HG02642 (cell line): ENCODE measurements at regions not wholly inside any gene's neighbourhood (a gene's known extent, or its start where the extent isn't known, plus 50 kb on each side); places are given as distances from the start of the nearest gene placed in this dataset.
A peak's percentile ranks its signal among the peaks of the same experiment; 100 is the strongest.
"Not testable (repeated sequence)": the region's sequence is repeated elsewhere in the genome, so short reads cannot be mapped to it uniquely, and the experiment has no call there.

ENCODE experiments used
- ATAC-seq: cut with Tn5 transposase; IDR thresholded peaks from one replicate; pipeline ENCODE4 v1.9.1; 2021; ENCODE audit warnings: mild to moderate bottlenecking; ENCODE audit not compliant: unreplicated experiment, poor library complexity

DNA sequence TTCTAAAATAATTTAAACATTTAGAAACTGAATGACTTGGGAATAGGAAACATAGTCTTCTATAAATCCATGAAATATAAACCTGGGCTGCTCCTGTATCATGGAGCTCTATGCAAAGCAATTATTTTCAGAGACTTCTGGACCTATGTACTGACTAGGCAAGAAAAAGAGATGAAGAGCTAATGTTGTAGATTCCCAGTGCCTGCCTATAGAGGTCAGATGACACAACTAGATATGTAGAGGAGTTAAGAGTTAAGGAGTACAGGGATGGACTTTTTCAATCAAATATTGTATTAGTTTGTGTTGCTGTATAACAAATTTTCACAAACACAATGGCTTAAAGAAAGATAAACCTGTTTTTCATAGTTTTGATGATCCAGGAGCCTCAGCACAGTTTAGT lies 1434.5 kb downstream of the KCNT2 start:
- no peak for ATAC-seq

DNA sequence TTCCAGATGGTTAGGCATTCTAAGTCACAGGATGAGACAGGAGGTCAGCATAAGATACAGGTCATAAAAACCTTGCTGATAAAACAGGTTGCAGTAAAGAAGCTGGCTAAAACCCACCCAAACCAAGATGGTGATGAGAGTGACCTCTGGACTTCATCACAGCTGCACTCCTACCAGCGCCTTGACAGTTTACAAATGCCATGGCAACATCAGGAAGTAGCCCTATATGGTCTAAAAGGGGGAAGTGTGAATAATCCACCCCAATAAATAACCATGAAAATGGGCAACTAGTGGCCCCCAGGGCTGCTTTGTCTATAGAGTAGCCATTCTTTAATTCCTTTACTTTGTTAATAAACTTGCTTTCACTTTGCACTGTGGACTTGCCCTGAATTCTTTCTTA lies 1448.4 kb downstream of the KCNT2 start:
- not testable (repeated sequence) for ATAC-seq

DNA sequence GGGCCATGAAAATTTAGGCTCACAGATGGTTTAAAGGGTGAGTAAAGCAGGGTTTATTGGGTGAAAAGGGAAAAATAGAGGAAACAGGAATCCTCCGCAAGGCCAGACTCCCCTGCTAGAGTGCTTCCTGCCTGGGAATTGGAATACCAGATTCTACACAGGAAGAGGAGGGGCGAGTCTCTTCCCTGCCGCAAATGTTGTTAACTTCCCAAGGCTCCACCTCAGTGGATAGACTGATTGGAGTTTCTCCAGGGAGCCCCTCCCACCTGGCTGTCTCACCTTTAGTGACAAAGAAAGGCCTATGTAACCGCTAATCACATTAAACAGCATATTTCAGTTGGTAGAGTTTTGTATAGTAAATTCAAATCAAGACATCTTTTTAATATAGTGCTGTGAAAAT lies 1450.1 kb downstream of the KCNT2 start:
- ATAC-seq: no peak

DNA sequence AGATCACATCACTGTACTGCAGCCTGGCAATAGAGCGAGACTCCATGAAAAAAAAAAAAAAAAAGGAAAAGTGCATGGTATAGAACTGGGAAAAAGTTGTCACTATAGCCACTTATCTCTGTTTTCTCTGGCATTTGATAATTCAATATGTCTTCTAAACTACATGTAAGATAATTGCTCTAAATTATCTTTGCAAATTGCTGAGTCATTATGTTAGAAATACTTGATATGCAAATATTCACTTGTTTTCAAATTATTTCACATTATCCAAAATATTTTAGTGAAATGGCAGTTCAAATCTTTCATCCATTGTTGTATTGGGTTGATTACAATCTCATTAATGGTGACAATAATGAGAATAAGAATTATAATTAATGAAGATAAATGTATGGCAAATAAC lies 1455.1 kb downstream of the KCNT2 start:
- ATAC-seq: no peak

- no peak for ATAC-seq
Measured at GRCh38 chr1:195150768-195151167, 1457.5 kb downstream of the KCNT2 start.

- ATAC-seq: no peak
Measured at GRCh38 chr1:195141294-195141693, 1466.9 kb downstream of the KCNT2 start.

DNA sequence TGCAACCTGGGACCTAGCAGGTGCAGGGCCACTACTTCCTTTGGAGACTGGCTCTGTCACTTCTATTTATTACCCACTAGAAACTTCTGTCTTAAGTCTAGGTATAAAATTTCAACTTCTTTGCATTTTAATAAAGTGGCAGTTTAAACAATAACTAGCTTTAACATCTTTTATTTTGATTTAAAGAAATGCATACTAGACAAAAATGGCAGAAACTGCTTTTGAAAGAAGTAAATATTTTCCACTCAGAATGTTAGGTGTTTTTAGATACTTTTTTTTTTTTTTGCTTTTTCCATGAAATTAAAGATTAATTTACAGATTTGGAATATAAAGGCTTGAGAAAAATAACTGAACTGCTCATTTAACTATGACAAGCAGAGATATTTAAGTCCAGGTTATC lies 1477.6 kb downstream of the KCNT2 start:
- no peak for ATAC-seq

GRCh38 chr1:195122497-195122896 lies 1485.7 kb downstream of the KCNT2 start:
- ATAC-seq: no peak

DNA sequence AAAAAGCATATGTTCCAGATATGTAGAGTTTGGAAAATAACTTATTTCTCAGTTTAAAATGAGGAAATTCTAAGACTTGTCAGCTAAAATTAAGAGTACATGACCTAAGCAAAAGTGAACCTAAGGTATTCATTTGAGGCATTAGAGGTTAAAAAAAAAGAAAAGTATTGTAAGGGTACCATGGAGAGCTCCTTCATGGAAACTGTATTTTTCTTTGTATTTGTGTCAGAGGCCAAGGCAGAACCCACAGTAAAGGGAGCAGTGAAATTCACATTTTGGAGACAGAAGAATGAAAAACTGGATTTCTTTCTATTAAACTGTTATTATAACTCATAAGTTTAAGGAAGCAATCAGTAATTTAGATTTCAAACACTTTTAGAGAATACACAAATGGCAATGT lies 1494.8 kb downstream of the KCNT2 start:
- no peak for ATAC-seq

DNA sequence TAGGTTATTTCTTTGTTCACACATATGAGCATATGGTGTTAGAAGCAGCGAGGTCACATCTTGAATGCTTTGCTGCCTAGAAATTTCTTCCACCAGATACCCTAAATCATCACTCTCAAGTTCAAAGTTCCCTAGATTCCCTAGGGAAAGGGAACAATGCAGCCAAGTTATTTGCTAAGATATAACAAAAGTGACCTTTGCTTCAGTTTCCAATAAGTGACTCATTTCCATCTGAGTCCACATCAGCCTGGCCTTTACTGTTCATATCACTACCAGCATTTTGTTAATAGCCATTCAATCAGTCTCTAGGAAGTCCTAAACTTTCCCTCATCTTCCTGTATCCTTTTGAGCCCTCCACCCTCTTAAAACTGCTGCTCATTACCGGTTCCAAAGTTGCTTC lies 1502.5 kb downstream of the KCNT2 start:
- no peak for ATAC-seq

DNA sequence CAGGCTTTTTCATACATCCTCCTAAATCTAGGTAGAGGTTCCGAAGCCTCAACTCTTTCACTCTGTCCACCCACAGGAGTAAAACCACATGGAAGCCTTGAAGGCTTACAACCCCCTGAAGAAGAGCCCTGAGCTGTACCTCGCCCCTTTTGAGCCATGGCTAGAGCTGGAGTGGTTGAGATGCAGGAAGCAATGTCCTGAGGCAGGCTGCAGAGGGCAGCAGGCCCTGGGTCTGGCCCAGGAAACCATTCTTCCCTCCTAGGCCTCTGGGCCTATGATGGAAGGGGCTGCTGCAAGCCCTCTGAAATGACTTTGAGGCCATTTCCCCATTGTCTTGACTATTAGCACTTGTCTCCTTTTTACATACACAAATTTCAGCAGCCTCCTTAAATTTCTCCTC lies 1503.0 kb downstream of the KCNT2 start:
- peak; percentile 60 for ATAC-seq

DNA sequence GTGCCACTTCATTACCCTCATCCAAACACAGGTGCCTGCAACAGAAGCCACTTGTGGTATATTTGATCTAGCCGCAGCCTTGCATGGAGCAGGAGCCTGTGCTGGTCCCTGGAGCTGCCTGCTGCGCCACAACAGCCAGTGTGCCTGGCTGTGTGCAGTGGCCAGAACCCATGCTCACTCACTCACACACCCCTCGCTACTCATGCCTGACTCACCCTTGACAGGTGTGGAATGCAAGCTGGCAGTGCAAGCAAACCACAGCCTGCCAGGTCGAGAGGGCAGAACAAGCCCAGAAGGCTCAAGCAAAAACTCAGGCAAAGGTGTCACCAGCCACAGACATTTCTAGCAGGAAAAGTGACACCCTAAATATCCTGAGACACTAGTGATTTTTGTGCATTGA lies 1510.9 kb downstream of the KCNT2 start:
- no peak for ATAC-seq

GRCh38 chr1:195096051-195096521 lies 1512.2 kb downstream of the KCNT2 start:
- no peak for ATAC-seq

DNA sequence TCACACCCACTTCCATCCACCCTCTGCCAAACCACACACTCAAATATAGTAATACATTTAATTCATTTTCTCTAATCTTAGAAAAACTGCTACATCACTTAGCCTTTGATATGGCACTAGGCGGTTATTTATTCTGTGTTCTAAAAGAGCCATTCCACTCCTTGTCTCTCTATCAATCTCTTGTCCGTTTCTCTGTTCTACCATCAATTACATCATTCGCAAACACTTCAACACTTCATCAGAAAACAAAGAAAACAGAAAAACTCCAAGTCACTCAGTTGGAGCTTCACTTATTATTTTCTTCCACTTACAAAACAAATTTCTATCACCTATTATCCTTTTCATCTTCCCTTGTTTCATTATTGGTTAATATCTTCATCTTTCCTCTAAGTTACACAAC lies 1523.0 kb downstream of the KCNT2 start:
- ATAC-seq: no peak

- no peak for ATAC-seq
Measured at GRCh38 chr1:195082183-195082582, 1526.1 kb downstream of the KCNT2 start.

GRCh38 chr1:195076682-195077081 lies 1531.6 kb downstream of the KCNT2 start:
- ATAC-seq: no peak

- ATAC-seq: no peak
Measured at GRCh38 chr1:195075973-195076372, 1532.3 kb downstream of the KCNT2 start.

- ATAC-seq: no peak
Measured at GRCh38 chr1:195071461-195071860, 1536.8 kb downstream of the KCNT2 start.

GRCh38 chr1:195065437-195065836 lies 1542.8 kb downstream of the KCNT2 start:
- ATAC-seq: no peak

DNA sequence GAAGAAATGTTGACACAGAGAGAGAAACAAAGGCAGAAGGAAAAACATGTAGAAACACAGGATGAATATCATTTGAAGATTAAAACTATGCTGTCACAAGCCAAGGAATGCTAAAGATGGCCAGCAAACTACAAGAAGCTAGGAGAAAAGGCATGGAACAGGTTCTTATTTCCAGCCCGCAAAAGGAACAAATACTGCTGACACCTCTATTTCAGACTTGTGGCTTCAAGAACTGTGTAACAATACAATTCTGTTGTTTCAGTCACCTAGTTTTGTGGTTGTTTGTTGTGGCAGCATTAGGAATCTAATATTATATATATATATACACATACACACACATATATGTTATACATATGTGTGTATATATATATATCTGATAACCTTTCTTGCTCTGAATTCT lies 1543.9 kb downstream of the KCNT2 start:
- no peak for ATAC-seq

- ATAC-seq: no peak
Measured at GRCh38 chr1:195054217-195054687, 1554.0 kb downstream of the KCNT2 start.

DNA sequence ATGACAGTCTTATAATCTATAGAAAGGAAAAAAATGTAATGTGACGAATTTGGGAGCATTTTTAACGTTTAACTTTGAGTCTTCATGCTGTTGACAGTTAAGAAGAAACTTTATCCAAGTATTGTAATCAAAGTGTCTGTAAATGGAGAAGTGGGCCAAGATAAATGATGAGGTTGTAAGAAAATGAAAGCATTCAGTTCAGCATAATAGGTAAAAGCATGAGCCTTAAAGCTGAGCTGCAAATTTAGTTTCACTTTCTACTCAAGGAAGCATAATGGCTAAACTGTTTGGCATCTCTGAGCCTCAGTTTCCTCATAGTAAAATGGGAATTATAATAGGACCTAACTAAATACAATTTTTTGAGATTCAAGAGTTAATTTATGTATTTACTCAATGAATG lies 1554.8 kb downstream of the KCNT2 start:
- no peak for ATAC-seq

DNA sequence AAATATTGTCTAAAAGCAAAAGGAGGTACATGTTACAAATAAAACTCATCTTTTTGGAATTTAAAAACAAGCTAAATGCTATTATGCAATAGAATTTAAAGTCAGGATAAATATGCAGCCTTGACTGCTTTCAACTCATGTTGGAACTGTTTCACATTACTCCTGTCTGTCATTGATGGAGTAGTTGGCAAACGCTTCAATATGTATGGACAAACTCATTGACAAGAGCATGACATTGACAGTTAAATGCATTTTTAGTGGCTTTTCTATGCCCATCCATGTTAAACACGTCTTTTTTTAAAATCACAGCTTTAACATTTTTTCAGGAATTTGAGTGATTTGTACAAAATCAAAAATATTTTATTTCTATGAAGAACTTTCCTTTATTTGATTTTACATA lies 1560.5 kb downstream of the KCNT2 start:
- ATAC-seq: no peak
